Non-pigmented ciliary epithelial cell (primary cell): ENCODE measurements at regions not wholly inside any gene's neighbourhood (a gene's known extent, or its start where the extent isn't known, plus 50 kb on each side); places are given as distances from the start of the nearest gene placed in this dataset.

Experiments used
- DNase-seq: peaks from one replicate; pipeline ENCODE4 v3.0.0-alpha.2; 2010; ENCODE audit warnings: low read depth

DNA sequence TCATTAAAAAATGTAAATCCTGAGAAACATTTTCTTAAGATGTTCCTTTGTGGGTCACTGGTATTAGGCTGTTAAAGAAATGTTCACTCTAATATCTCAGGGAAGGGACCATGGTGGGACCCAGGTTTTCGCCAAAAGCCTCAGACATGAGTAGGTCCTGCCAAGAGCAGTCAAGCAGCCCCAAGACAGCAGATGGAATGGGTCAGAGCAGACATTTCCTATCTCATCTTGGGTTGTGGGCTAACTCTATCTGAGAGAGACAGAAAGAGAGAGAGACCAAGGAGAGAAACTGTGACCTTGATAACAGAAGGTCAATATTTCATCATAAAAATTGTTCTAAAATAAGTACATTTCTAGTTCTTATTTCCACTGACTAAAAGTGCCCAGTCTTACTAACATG lies 661.7 kb downstream of the TSN start:
- no peak for DNase-seq

DNA sequence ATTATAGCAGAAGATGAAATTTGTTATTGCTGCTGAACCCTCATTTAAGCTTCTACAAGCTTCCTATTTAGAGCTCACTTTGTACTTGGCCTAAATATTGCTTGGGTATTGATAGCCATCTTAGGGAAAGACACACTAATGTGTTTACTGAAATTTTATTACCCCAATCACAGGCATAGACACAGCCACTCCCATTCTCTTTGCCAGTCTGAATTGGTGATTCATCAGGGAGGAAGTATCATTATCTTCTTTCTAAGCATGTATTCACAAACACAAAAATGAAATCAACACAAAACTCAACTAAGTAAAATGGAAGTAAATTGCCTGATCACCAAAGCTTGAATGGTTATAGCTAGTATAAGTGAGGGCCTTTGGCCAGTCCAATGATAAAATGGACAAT lies 666.3 kb downstream of the TSN start:
- DNase-seq = no peak

DNA sequence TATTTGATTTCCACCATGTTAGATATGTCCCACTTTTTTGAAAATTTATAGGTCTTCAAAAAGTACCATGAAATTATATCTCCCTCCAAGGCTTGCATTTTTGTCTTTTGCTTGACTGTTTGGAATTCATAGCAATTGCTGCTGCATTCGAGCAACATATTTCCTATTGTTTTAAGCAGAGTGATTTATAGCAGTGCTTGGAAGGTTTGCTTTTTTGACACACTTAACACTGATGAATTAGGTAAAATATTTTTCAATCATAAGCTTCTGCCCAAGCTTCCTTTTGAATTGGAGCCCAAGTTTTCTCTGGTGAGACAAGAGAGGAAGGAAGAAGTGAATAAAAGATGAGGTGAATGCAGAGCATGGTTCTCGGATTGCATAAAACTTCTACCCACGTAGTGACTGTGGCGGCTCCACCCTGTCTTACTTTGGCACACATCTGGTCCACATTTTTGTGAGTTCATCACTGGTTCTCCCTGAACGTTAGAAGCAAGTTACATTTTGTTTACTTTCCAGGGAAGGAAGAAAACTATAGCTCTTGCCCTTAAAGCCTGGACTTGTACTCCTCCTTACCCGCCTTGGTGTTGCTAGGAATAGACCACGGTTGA lies 667.0 kb downstream of the TSN start:
- DNase-seq = no peak

DNA sequence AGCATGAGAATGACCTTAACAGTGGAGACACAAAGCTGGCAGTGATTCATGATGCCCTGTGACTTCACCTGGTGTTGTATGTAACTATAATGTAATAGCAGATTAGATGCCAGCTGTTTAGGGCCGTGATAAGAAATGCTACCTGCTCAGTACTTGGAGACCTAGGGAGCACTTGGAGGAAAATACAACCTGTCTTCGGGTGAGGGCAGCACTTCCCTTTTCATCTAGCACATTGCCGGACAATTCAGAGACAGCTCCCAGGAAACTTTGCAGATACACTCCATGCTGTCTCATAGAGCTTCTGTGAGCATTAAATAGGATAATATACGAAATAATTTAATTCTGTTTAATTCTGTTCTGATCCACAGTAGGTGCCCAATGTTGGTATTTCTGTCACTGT lies 668.5 kb downstream of the TSN start:
- DNase-seq = no peak

DNA sequence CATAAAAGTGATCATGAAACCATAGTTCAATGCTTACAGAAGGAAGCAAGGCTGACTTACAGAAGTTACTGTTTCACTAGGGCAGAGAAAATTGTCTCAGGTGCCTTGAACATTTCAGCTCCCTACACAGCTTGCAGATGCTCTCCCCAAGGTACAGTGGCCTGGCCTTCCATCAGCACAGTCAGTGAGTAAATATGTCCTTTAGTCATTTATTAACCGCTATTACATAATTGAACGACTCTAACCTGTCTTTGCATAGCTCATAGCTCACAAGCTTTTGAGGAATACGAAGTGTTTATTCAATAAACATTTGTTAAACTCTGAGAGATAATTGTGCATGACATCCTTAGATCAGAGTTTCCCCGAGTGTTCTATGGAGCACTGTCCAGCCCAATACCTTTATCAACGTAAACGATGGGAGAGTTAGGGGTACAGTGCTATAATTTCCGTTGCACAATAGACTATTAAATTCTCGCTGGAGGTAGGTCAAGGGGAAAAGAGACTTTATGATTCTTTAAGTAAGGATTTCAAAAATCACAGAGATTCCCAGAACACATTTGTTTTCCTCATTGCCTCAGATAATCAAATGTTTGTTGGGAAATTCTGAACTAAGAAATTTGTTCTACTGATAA lies 677.8 kb downstream of the TSN start:
- DNase-seq = no peak

DNA sequence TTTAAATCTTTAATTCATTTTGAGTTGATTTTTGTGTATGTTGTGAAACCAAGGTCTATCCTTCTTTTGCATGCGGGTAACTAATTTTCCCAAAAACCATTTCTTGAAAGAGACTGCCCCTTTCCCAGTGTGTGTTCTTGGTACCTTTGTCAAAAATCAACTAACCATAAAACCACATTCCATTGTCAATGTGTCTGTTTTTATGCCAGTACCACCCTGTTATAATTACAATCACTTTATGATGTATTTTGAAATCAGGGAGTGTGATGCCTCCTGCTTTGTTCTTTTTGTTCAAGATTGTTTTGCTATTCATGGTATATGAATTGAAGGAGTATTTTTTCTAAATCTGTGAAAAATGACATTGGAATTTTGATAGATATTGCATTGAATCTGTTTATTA lies 689.6 kb downstream of the TSN start:
- no peak for DNase-seq

DNA sequence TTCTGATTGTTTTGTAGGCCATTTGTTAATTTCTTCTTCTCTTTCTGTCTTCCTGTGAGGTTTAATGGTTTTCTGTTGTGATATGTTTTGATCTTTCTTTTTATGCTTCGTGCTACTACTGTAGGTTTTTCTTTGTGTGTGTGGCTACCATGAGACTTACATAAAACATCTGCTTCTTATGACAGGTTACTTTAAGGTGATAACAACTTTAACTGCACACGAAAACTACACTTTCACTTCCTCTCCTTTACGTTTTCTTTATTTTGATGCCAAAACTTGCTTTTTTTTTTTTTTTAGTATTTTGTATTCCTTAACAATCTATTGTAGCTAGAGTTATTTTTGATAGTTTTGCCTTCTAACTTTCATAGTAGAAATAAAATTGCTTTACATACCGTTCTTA lies 691.3 kb downstream of the TSN start:
- DNase-seq = no peak

DNA sequence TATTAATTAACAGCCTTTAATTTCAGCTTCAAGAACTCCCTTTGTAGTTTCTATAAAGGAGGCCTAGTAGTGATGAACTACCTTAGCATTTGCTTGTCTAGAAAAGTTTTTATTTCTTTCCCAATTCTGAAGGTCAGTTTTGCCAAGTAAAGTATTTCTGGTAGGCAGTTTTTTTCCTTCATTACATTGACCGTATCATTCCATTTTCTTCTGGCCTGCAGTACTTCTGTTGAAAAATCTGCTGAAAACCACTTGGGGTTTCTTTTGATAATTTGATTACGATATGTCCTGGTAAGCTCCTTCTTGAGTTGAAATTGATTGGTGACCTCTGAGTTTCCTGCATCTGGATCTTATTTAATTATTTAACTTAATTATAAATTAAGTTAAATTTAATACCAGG lies 691.8 kb downstream of the TSN start:
- DNase-seq = no peak

DNA sequence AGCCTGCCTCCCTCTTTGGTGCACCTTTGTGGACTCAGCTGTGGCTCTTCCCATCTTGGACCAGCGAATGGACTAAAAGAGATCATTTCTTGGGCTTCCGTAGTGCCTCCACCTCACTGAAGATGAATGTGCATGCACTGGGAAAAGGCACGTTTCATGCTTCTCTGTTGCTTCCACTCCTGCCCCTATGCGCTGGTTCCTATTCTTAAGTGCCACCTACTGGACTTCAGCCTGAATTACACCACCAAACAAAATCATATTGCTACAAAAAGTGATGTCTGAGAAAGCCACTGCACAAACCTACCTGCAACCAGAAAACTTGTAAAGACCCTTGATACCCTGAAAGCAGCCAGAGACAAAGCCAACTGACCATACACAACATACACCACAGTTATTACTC lies 695.6 kb downstream of the TSN start:
- no peak for DNase-seq

DNA sequence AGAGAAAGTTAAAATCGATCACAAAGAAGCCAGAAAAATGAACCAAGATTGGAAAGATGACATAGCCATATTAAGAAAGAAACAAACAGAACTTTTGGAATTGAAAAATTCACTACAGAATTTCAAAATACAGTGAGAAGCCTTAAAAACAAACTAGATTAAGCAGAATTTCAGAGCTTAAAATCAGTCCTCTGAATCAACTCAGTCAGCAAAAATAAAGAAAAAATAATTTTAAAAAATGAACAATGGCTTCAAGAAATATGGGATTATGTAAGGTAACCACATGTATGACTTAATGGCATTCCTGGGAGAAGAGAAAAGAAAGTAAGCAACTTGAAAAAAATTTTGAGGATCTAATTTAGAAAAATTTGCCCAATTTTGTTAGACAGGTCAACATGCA lies 696.2 kb downstream of the TSN start:
- DNase-seq = no peak

DNA sequence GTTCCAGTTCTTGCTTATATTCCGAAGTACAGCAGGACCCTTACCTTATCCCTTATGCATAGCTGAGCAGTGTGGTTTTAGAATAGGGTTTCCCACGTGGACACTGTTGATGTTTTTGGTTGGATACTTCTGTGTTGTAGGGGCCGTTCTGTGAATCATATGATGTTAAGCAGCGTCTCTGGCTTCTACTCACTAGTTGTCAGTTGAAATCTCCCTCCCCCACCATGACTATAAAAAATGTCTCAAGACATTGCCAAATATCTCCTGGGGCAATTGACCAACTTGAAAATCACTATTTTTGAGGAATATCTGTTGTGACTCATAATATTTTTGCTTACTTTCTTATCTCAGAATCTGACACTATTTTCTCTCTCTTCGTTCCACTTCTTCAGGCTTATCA lies 713.7 kb downstream of the TSN start:
- no peak for DNase-seq

DNA sequence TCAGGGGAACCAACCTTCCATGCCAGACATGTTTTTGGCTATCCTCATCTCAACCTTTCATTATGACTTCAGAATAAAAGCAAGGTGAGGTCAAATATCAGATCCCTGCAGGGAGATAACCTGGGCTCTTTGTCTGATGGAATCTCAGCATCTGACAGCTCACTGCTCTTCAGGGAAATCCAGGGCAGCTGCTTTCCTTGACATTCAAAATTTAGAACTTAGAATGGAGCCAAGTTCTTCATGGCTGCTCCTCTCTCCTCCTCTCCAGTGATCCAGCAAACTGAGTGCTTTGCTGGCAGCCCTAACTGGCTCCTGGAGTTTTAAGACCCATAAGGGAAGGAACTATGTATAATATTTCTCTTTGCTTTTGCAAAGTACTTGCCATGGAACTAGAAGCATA lies 716.3 kb downstream of the TSN start:
- no peak for DNase-seq

DNA sequence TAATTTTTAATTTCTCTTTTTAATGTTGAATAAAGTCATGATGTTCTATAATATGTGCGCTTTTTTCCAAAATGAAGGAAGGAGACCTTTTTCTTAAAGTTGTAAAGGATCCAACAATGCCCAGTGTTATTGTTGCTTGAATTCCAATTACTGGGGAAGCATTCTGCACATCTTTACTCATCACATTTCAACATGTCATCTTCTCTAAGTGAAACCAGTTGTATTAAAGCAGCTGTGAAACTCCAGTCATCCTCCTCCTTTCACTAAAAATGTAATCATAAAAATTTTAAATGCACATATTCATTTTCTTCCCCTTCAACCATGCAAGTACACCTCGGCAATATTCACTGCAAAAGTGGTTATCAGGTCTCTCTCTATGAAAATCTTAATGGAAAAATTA lies 722.7 kb downstream of the TSN start:
- no peak for DNase-seq

DNA sequence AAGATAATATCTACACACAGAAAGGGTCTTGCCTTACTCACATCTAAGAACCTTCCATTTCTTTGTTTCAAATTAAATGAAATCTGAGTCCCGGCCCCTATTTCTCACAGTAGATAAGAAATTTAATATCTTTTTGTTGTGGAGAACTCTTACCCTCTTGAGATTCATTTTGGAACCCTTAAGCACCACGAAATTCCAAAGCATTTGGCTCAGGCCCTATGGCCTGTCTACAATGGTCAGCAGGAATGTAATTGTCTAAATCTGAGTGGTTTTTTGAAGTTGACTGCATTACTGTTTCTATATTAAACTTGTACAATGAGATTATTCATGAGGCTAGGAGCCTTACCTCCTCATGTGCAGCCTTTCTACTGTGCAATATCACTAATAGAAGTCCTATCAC lies 723.3 kb downstream of the TSN start:
- DNase-seq = no peak

DNA sequence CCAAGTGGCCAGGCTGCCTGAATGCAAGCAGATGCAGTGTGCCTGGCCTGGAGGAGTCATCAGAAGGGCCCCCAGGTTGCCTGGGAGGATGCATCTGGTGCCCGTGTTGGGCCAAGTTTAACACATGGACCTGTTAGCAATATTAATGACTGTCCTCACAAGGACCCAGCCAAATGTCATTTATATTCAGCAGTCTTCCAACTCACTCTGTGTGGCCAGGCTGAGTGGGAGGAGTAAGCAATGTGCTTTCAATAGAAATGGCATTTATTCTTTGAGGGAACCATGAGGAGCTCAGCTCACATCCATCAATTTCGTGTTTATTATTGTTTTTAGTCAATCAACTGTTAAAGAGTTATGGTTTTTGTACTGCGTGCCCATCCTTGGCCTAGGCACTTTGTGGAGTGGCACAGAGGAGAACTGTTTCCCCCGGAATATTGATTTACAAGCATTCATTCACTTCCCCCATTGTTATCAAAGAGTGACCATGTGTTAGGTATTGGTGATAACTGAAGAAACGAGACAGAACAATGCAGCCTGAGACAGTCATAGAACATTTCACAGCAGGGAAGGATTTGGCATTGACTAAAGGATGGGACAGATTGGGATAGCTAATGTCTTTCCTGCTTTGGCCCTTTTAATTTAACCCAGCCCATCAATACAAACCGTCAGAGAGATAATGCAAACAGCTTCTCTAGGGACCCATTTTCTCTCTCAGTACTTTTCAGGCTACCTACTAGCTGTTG lies 725.2 kb downstream of the TSN start:
- DNase-seq = no peak

DNA sequence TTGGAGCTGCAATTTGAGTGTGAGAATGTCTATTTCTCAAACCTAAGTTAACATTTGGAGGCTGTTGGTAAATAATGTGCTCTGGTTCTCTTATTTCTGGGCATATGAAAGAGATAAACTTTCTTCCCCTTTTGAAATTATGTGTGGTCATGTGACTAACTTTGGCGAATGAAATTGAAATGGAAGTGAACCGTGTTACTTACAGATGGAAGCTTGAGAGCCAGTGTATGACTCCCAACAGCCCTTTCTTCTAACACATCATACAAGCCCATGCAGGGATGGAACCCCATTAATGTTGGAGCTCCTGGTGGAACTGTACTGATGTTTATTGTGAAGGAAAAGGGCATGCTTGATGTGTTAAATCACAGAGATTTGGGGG lies 725.8 kb downstream of the TSN start:
- no peak for DNase-seq

DNA sequence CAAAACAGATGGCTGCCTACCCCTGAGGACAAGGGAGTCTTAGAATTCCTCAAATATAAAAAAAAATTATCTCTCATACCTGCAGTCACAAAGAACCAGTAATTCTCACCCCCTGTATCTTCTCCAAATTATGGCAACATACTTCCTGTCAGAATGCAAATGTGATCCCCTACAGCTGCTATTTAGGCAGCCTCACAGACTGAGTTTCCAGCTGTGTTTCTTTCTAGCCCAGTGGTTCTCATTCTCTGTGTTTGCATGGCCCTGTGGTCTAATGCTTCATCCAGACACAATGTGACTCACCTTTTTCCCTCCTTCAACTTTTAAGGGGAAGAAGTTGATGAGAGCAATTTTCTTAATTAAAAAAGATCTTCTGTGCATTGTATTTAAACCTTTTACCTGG lies 726.3 kb downstream of the TSN start:
- no peak for DNase-seq

DNA sequence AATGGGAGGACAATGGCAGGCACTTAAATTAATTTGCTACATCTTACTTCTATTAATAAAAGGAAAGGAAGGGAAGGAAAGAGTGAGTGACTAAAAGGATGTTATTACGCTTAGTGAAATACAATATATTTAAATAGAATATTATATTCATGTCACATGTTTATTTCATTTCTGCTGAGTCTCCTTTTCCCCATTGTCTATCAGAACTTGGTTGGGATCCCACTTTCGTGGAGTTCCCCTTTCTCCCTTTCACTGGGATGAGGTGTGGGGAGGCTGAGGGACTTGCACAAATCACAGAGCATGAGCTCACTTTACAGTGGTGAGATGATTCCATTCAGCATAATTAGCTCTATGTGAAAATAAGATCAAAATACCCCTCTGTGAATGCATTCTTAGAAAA lies 730.6 kb downstream of the TSN start:
- DNase-seq = no peak

DNA sequence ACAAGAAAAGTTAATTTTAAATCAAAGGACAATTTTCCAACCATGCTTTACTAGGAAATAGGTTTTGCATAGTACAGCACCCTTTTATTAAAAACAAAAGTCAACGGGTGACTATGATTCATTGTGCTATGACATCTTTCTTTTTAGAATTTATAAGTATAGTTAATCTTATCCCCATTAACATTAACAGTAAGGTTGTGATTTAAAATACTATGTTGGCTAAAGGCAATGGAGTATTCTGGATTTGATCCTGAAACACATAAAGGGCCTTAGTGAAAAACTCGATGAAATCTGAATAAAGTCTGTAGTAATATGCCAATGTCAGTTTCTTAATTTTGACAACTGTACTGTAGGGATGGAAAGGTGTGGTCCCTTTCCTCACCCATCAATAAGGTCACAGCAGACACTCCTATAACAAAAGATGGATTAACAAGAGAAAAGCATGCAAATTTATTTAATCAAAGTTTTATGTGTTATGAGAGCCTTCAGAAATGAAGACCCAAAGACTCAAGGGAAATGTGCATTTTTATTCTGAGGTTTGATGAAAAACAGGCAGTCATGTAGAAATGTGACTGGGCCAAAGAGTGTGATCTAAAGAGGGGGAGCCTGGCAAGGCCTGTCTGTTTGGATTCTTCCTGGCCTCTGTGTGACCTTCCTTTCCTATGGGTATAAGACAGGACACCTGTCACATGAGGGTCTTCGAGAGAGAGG lies 731.4 kb downstream of the TSN start:
- DNase-seq = no peak

DNA sequence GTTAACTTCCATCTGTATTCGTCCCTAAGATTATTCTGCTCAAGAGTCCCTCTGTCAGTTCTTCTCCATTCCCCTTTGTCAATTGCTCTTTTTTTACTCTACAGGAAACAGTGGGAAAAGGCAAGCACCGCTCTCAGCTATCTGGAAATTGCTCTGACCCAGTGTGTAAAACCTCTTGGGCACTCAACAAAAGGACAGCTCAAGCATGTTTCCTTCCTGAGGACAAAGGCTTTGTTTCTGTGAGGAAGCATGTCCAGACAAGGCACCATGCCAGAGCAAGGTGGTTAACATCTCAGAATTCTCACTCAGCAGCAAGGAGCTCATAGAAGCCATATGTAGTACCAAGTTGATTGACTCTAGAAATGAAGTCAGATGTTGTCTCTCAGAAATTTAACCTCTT lies 735.6 kb downstream of the TSN start:
- DNase-seq = no peak

DNA sequence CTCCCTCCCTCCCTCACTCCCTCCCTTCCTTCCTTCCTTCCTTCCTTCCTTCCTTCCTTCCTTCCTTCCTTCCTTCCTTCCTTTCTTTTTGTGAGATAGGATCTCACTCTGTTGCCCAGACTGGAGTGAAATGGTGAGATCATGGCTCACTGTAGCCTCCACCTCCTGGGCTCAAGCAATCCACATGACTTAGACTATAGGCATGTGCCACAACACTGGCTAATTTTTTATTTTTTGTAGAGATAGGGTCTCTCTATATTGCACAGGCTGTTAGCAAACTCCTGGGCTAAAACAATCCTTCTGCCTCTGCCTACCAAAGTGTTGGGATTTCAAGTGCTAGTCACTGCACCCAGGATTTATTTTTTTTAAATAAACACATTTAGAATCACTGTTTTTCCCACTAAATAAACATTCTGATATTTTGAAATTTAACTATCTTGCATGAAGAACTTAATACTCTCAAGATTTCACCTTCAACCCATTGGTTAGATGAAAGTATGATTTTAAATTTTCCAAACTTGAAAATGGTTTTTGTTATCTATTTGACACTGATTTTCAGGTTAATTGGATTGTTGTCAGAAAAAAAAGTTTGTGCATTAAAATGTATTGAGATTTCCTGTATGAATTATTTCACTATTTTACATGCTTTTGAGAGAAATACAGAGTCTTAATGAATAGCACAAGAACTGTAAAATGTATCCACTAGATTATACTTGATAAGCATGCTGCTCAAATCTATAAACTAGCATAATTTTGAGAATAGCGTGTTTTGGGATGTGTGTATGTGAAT lies 745.1 kb downstream of the TSN start:
- DNase-seq = no peak

DNA sequence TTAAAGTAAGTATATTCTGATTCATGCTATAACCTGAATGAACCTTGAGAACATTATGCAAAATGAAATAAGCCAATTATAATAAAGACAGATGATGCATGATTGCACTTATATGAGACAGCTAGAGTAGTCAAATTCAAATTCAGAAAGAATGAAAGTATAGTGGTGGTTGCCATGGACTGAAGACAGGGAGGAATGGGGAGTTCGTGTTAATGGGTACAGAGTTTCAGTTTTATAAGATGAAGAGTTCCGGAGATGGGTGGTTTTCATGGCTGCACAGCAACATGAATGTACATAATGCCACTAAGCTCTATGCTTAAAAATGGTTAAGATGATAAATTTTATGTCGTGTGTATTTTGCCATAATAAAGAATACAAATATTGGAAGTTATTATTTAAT lies 751.2 kb downstream of the TSN start:
- DNase-seq = no peak
